Astrocyte (in vitro differentiated cells and primary cell): ENCODE measurements at regions not wholly inside any gene's neighbourhood (a gene's known extent, or its start where the extent isn't known, plus 50 kb on each side); places are given as distances from the start of the nearest gene placed in this dataset.

ENCODE experiments used
- DNase-seq: peaks from one replicate; pipeline ENCODE4 v3.0.0-alpha.2; 2010; ENCODE audit warnings: low read depth
- FAIRE-seq: peaks from 2 replicates; lab custom pipeline; 2011; peaks lifted over from hg19 to GRCh38; lab: Jason Lieb, UNC
- H2AFZ ChIP-seq: 2 replicates; pipeline ENCODE4 v1.6.0; 2012; ENCODE audit warnings: low read depth, low read length, inconsistent platforms
- H3K27ac ChIP-seq: 2 replicates; pipeline ENCODE4 v1.5.1; 2011; ENCODE audit warnings: low read depth, low read length, inconsistent platforms
- H3K27me3 ChIP-seq: 2 replicates; pipeline ENCODE4 v1.6.0; 2011; ENCODE audit warnings: low read length, inconsistent platforms; ENCODE audit not compliant: insufficient read depth
- H3K36me3 ChIP-seq: 2 replicates; pipeline ENCODE4 v1.5.1; 2011; ENCODE audit warnings: low read length, inconsistent platforms; ENCODE audit not compliant: insufficient read depth
- H3K4me1 ChIP-seq: 2 replicates; pipeline ENCODE4 v1.5.1; 2011; ENCODE audit warnings: low read length, inconsistent platforms; ENCODE audit not compliant: insufficient read depth
- H3K4me2 ChIP-seq: 2 replicates; pipeline ENCODE4 v1.6.0; 2012; ENCODE audit warnings: low read length, inconsistent platforms
- H3K4me3 ChIP-seq: 2 replicates; pipeline ENCODE4 v1.5.1; 2011; ENCODE audit warnings: low read depth, mild to moderate bottlenecking, low read length, inconsistent platforms; ENCODE audit not compliant: insufficient read depth
- H3K79me2 ChIP-seq: 2 replicates; pipeline ENCODE4 v1.6.0; 2012; ENCODE audit warnings: mild to moderate bottlenecking, low read length, inconsistent platforms; ENCODE audit not compliant: insufficient read depth
- H3K9ac ChIP-seq: 2 replicates; pipeline ENCODE4 v1.6.0; 2012; ENCODE audit warnings: mild to moderate bottlenecking, low read length, inconsistent platforms
- H3K9me3 ChIP-seq: 2 replicates; pipeline ENCODE4 v1.5.1; 2012; ENCODE audit warnings: low read depth, mild to moderate bottlenecking, low read length, inconsistent platforms; ENCODE audit not compliant: insufficient read depth
- H4K20me1 ChIP-seq: 2 replicates; pipeline ENCODE4 v1.6.0; 2012; ENCODE audit warnings: low read length, inconsistent platforms; ENCODE audit not compliant: insufficient read depth
- H3K27ac Mint-ChIP-seq: one replicate; pipeline ENCODE4 v1.8.0; 2021; ENCODE audit warnings: mild to moderate bottlenecking, mixed read lengths; ENCODE audit not compliant: unreplicated experiment
- H3K27me3 Mint-ChIP-seq: one replicate; pipeline ENCODE4 v1.8.0; 2021; ENCODE audit warnings: low read depth, mixed read lengths; ENCODE audit not compliant: unreplicated experiment
- H3K36me3 Mint-ChIP-seq: one replicate; pipeline ENCODE4 v1.8.0; 2021; ENCODE audit warnings: low read depth, mixed read lengths; ENCODE audit not compliant: unreplicated experiment
- H3K4me1 Mint-ChIP-seq: one replicate; pipeline ENCODE4 v1.8.0; 2021; ENCODE audit warnings: low read depth, mixed read lengths; ENCODE audit not compliant: unreplicated experiment
- H3K4me3 Mint-ChIP-seq: one replicate; pipeline ENCODE4 v1.8.0; 2021; ENCODE audit warnings: mild to moderate bottlenecking, moderate library complexity, mixed read lengths; ENCODE audit not compliant: unreplicated experiment
- H3K9me3 Mint-ChIP-seq: one replicate; pipeline ENCODE4 v1.8.0; 2021; ENCODE audit warnings: mild to moderate bottlenecking, mixed read lengths; ENCODE audit not compliant: unreplicated experiment
- EZH2 ChIP-seq: IDR thresholded peaks from 2 replicates; pipeline ENCODE4 v1.6.1; 2012; ENCODE audit warnings: mild to moderate bottlenecking, low read length, inconsistent platforms; ENCODE audit not compliant: insufficient read depth
- TF ChIP-seq, protein P1 (sequence below): IDR thresholded peaks from 2 replicates; pipeline ENCODE4 v1.5.1; 2011; ENCODE audit warnings: low read depth, mild to moderate bottlenecking, inconsistent platforms, low read length, moderate library complexity; ENCODE audit not compliant: insufficient read depth

DNA sequence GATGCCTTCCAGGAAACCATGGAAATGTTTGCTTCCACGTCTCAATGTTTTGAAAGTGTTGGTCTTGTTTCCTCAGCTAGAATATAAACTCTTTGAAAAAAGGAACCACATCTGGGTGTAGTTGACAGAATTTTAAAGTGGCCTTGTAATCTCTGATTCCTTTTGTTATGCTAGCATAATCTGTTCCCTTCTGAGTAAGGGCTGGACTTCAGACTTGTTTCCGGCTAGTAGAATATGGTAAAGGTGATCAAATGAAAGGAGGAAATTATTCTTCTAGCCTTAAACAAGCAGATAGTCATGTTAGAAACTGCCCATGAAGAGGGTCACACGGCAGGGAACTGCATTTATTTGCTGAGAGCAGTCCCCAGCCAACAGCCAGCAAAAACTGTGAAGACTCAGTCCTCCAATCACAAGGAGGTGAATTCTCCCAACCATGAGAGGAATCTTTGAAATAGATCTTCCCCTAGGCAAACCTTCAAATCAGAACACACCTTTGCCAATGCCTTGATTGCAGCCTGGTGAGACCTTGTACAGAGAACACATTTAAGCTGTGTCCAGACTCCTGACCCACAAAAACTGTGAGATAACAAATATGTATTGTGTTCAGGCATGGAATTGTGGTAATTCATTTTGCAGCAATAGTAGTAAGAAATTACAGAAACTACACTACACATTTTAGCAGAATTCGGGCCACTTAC lies 316.9 kb upstream of the SP8 start:
- peaks cover 16% of the 10 kb centered on the region for H3K4me1 Mint-ChIP-seq

DNA sequence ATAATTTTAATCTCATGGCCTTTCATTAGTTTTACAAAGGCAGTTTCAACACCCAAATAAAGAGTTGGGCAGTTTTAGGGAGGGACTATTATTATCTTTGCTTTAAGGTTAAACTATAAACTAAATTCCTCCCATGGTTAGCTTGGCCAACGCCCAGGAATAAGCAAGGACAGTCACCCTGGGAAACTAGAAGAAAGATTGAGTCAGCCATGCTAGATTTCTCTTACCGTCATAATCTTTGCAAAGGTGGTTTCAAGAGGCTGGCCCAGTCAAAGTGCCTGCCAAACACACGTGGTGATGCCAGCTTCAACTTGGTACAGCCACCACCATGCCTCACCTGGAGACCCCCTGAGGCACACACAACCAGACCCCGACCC lies 317.4 kb upstream of the SP8 start:
- no peaks in the 10 kb centered on the region for H3K9me3 ChIP-seq
- H3K4me3 ChIP-seq, result no peak overlapping the region
- H3K27ac Mint-ChIP-seq, result no peak overlapping the region
- H3K4me1 ChIP-seq, result no peaks in the 10 kb centered on the region
- H3K9me3 Mint-ChIP-seq, result no peaks in the 10 kb centered on the region
- peaks cover 16% of the 10 kb centered on the region for H3K4me1 Mint-ChIP-seq
- TF ChIP-seq EZH2, result no peak
- TF ChIP-seq, protein P1, sequence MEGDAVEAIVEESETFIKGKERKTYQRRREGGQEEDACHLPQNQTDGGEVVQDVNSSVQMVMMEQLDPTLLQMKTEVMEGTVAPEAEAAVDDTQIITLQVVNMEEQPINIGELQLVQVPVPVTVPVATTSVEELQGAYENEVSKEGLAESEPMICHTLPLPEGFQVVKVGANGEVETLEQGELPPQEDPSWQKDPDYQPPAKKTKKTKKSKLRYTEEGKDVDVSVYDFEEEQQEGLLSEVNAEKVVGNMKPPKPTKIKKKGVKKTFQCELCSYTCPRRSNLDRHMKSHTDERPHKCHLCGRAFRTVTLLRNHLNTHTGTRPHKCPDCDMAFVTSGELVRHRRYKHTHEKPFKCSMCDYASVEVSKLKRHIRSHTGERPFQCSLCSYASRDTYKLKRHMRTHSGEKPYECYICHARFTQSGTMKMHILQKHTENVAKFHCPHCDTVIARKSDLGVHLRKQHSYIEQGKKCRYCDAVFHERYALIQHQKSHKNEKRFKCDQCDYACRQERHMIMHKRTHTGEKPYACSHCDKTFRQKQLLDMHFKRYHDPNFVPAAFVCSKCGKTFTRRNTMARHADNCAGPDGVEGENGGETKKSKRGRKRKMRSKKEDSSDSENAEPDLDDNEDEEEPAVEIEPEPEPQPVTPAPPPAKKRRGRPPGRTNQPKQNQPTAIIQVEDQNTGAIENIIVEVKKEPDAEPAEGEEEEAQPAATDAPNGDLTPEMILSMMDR, result no peak
- no peak for DNase-seq
- no peak for FAIRE-seq
- no peaks in the 10 kb centered on the region for H3K36me3 Mint-ChIP-seq
- no peaks in the 10 kb centered on the region for H3K27me3 Mint-ChIP-seq
- H3K27me3 ChIP-seq, result no peaks in the 10 kb centered on the region
- no peak overlapping the region for H3K27ac ChIP-seq
- H2AFZ ChIP-seq, result no peak overlapping the region
- H3K9ac ChIP-seq, result no peak overlapping the region
- H3K4me2 ChIP-seq, result no peak overlapping the region
- H3K79me2 ChIP-seq, result no peaks in the 10 kb centered on the region
- no peak overlapping the region for H3K4me3 Mint-ChIP-seq
- no peaks in the 10 kb centered on the region for H4K20me1 ChIP-seq
- no peaks in the 10 kb centered on the region for H3K36me3 ChIP-seq

More for the DNA sequence above, 316.9 kb upstream of the SP8 start:
- no peak overlapping the region for H2AFZ ChIP-seq
- no peak for FAIRE-seq
- no peak overlapping the region for H3K9ac ChIP-seq
- H3K27me3 ChIP-seq, result no peaks in the 10 kb centered on the region
- H3K36me3 Mint-ChIP-seq, result no peaks in the 10 kb centered on the region
- no peaks in the 10 kb centered on the region for H4K20me1 ChIP-seq
- no peaks in the 10 kb centered on the region for H3K9me3 Mint-ChIP-seq
- H3K27ac ChIP-seq, result no peak overlapping the region
- DNase-seq, result no peak
- H3K4me1 ChIP-seq, result no peaks in the 10 kb centered on the region
- H3K79me2 ChIP-seq, result no peaks in the 10 kb centered on the region
- no peak overlapping the region for H3K27ac Mint-ChIP-seq
- no peaks in the 10 kb centered on the region for H3K27me3 Mint-ChIP-seq
- no peak overlapping the region for H3K4me3 ChIP-seq
- TF ChIP-seq EZH2, result no peak
- TF ChIP-seq, protein P1, result no peak
- H3K4me2 ChIP-seq, result no peak overlapping the region
- no peak overlapping the region for H3K4me3 Mint-ChIP-seq
- no peaks in the 10 kb centered on the region for H3K9me3 ChIP-seq
- no peaks in the 10 kb centered on the region for H3K36me3 ChIP-seq

DNA sequence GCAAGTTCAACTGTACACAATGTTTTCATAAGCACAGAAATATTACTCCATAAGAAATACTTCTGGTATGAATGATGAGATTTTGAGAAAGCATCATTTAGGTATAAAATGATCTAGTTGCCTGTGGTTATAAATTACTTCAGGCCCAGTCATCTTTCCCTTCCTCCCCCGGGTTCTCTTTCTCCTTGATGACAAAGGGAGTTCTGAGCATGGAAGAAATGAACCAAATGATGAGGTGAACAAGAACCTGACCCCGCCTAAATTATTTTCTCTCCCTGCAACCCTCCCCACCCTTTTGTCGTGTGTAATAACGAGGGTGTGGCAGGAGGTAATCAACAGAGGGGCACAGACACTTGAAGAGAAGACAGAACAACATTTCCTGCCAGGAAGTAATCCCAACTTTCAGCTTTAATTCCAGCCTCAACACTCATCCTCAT lies 319.6 kb upstream of the SP8 start:
- Histone ChIP-seq H3K4me2 (no peak overlapping the region), H3K79me2 (no peaks in the 10 kb centered on the region), H3K9ac (no peak overlapping the region), H3K27me3 (no peaks in the 10 kb centered on the region), H3K4me3 (no peak overlapping the region), H3K27ac (no peak overlapping the region), H3K4me1 (no peaks in the 10 kb centered on the region), H2AFZ (no peak overlapping the region), H3K9me3 (no peaks in the 10 kb centered on the region), H3K36me3 (no peaks in the 10 kb centered on the region), H4K20me1 (no peaks in the 10 kb centered on the region)
- H3K4me1 Mint-ChIP-seq, result peaks cover 5% of the 10 kb centered on the region
- H3K4me3 Mint-ChIP-seq, result no peak overlapping the region
- no peak overlapping the region for H3K27ac Mint-ChIP-seq
- DNase-seq (no peak), FAIRE-seq (no peak)
- TF ChIP-seq, protein P1, result no peak
- TF ChIP-seq EZH2, result no peak
- H3K36me3 Mint-ChIP-seq, result no peaks in the 10 kb centered on the region
- H3K9me3 Mint-ChIP-seq, result no peaks in the 10 kb centered on the region
- H3K27me3 Mint-ChIP-seq, result no peaks in the 10 kb centered on the region
